HepG2 (cell line): ENCODE measurements at regions not wholly inside any gene's neighbourhood (a gene's known extent, or its start where the extent isn't known, plus 50 kb on each side); places are given as distances from the start of the nearest gene placed in this dataset.

Experiments used
- ATAC-seq: fragments of 200-7000 bp; cut with Tn5 transposase; 3 replicates; pipeline ENCODE4 v1.9.1; 2020; ENCODE audit warnings: mild to moderate bottlenecking, moderate library complexity
- BruUV-seq: library from RNA; stranded (reverse); fragments of 400-500 nt; replicated peaks from 2 replicates; lab custom pipeline; 2021; lab: Mats Ljungman, UMichigan
- CTCF ChIA-PET: fragments of 300-600 bp; formaldehyde crosslinking; extraction: SDS; loops from one replicate; lab custom pipeline; 2021; ENCODE audit warnings: low total read pairs, inconsistent platforms, low intra/inter-chr PET ratio; lab: Yijun Ruan, JAX
- POLR2A ChIA-PET: fragments of 350-600 bp; sonication (Branson Sonifier 250); formaldehyde crosslinking; loops from one replicate; lab custom pipeline; 2020; ENCODE audit warnings: antibody characterized with exemption, inconsistent platforms; lab: Yijun Ruan, JAX
- DNase-seq: peaks from one replicate; pipeline ENCODE4 v3.0.0-alpha.2; 2015; ENCODE audit warnings: low spot score
- FAIRE-seq: peaks from 3 replicates; lab custom pipeline; 2011; peaks lifted over from hg19 to GRCh38; lab: Jason Lieb, UNC
- H2AFZ ChIP-seq: one replicate; pipeline ENCODE4 v1.6.1; 2011; ENCODE audit warnings: low read length, inconsistent platforms
- H3K27ac ChIP-seq: fragments of 300-600 bp; 3 replicates; pipeline ENCODE4 v1.8.0; 2011; ENCODE audit warnings: mixed run types, mild to moderate bottlenecking, mixed read lengths, low read length, inconsistent platforms; ENCODE audit not compliant: insufficient read depth; ENCODE audit errors: extremely low read length
- H3K27me3 ChIP-seq, 2 experiments: fragments of 200-600 bp in 1 of 2; 2 replicates in 1 of 2; 3 replicates in 1 of 2; pipeline versions ENCODE4 v1.6.0 to v1.8.0; 2011; ENCODE audit warnings: low read length in 2 of 2, mild to moderate bottlenecking in 2 of 2, moderate library complexity in 2 of 2, inconsistent platforms in 1 of 2; ENCODE audit not compliant: insufficient read depth in 2 of 2, control insufficient read depth in 1 of 2
- H3K36me3 ChIP-seq, 2 experiments: fragments of 200-600 bp in 1 of 2; replicated peaks in 1 of 2; 2 replicates in 1 of 2; 3 replicates in 1 of 2; pipeline versions ENCODE4 v1.5.1 to v1.8.0; 2011; ENCODE audit warnings: low read length in 2 of 2, inconsistent platforms in 1 of 2; ENCODE audit not compliant: insufficient read depth in 2 of 2, control insufficient read depth in 1 of 2
- H3K4me1 ChIP-seq: 2 replicates; pipeline ENCODE4 v1.5.1; 2012; ENCODE audit warnings: low read length, inconsistent platforms; ENCODE audit not compliant: insufficient read depth
- H3K4me2 ChIP-seq: 2 replicates; pipeline ENCODE4 v1.6.0; 2011; ENCODE audit warnings: low read depth, low read length, inconsistent platforms
- H3K4me3 ChIP-seq, 3 experiments: fragments of 200-600 bp in 1 of 3; sonication (generic), shearing (Covaris generic) in 1 of 3; replicated peaks in 1 of 3; 2 replicates each; pipeline ENCODE4 v1.5.1; 2011 to 2016; ENCODE audit warnings: low read length in 3 of 3, inconsistent platforms in 2 of 3, low read depth in 2 of 3, mild to moderate bottlenecking in 2 of 3, control low read depth in 1 of 3, mixed read lengths in 1 of 3; ENCODE audit not compliant: insufficient read depth in 1 of 3
- H3K79me2 ChIP-seq: one replicate; pipeline ENCODE4 v1.6.1; 2011; ENCODE audit warnings: low read length, inconsistent platforms; ENCODE audit not compliant: insufficient read depth
- H3K9ac ChIP-seq: 2 replicates; pipeline ENCODE4 v1.6.0; 2011; ENCODE audit warnings: mild to moderate bottlenecking, low read depth, low read length, inconsistent platforms; ENCODE audit not compliant: insufficient read depth
- H3K9me3 ChIP-seq: 2 replicates; pipeline ENCODE4 v1.5.1; 2012; ENCODE audit warnings: mild to moderate bottlenecking, low read length
- H4K20me1 ChIP-seq: 2 replicates; pipeline ENCODE4 v1.6.0; 2011; ENCODE audit warnings: inconsistent platforms, mild to moderate bottlenecking, low read length, moderate library complexity; ENCODE audit not compliant: insufficient read depth
- HDAC1 ChIP-seq: sonication (generic); formaldehyde crosslinking; IDR thresholded peaks from 2 replicates; pipeline ENCODE4 v1.5.1; 2020; ENCODE audit warnings: mild to moderate bottlenecking, missing genetic modification reagents
- HIC2 ChIP-seq: sonication (generic); formaldehyde crosslinking; IDR thresholded peaks from 2 replicates; pipeline ENCODE4 v1.9.0; 2022; ENCODE audit warnings: low read depth, missing genetic modification reagents
- MAX ChIP-seq: IDR thresholded peaks from 2 replicates; pipeline ENCODE4 v1.6.1; 2012; ENCODE audit warnings: inconsistent platforms
- NFAT5 ChIP-seq: sonication (generic); formaldehyde crosslinking; IDR thresholded peaks from 2 replicates; pipeline ENCODE4 v1.4.0; 2020; ENCODE audit warnings: missing genetic modification reagents
- ZBTB43 ChIP-seq: sonication (generic); formaldehyde crosslinking; conservative IDR thresholded peaks from 2 replicates; pipeline ENCODE4 v1.4.0; 2020; ENCODE audit warnings: missing genetic modification reagents
- ZNF224 ChIP-seq: sonication (generic); formaldehyde crosslinking; IDR thresholded peaks from 2 replicates; pipeline ENCODE4 v1.5.0; 2020; ENCODE audit warnings: mild to moderate bottlenecking, missing genetic modification reagents
- ZNF605 ChIP-seq: sonication (generic); formaldehyde crosslinking; IDR thresholded peaks from 2 replicates; pipeline ENCODE4 v1.8.0; 2022; ENCODE audit warnings: mild to moderate bottlenecking, missing genetic modification reagents
- ZNF609 ChIP-seq: sonication (generic); formaldehyde crosslinking; IDR thresholded peaks from 2 replicates; pipeline ENCODE4 v1.4.0; 2020; ENCODE audit warnings: mild to moderate bottlenecking, missing genetic modification reagents, borderline replicate concordance
- ZNF670 ChIP-seq: sonication (generic); formaldehyde crosslinking; IDR thresholded peaks from 2 replicates; pipeline ENCODE4 v1.8.0; 2022; ENCODE audit warnings: mild to moderate bottlenecking, missing genetic modification reagents, borderline replicate concordance
- ZNF773 ChIP-seq: sonication (generic); formaldehyde crosslinking; IDR thresholded peaks from 2 replicates; pipeline ENCODE4 v1.4.0; 2020; ENCODE audit warnings: missing genetic modification reagents, borderline replicate concordance
- whole genome bisulfite sequencing: methylation state at CpG from one replicate; pipeline ENCODE4 v1.1.6; 2017; ENCODE audit warnings: low lambda C conversion rate; 5-methylcytosine and 5-hydroxymethylcytosine counted together
- in situ Hi-C: cut with HindIII; loops from 2 replicates; pipeline ENCODE4 v1.10.0; 2017; ENCODE audit warnings: low pct_unique_long_range_greater_than_20kb; ENCODE audit not compliant: extremely low pct_ligation_motif_present
- intact Hi-C: fragments of 100-400 bp; cut with micrococcal nuclease; formaldehyde crosslinking; loops from one replicate; pipeline ENCODE4 v1.10.0; 2022; ENCODE audit not compliant: unreplicated experiment

GRCh38 chr13:40255551-40255950, 410.9 kb downstream of the FOXO1 start (continued):
- no peak for TF ChIP-seq NFAT5 (CRISPR knock-in tag)
- TF ChIP-seq HDAC1 (CRISPR knock-in tag): no peak
- TF ChIP-seq ZNF773: no peak
- TF ChIP-seq HIC2 (CRISPR knock-in tag): no peak
- TF ChIP-seq, all 625 proteins: peak for 0

GRCh38 chr13:40259899-40260298, 406.5 kb downstream of the FOXO1 start:
- Histone ChIP-seq H3K27ac (no peak overlapping the region), H3K36me3 (no peaks in the 10 kb centered on the region), H3K9ac (no peak overlapping the region), H3K4me3 (no peak overlapping the region), H4K20me1 (no peaks in the 10 kb centered on the region), H2AFZ (no peak overlapping the region), H3K4me1 (no peaks in the 10 kb centered on the region), H3K79me2 (no peaks in the 10 kb centered on the region), H3K9me3 (no peaks in the 10 kb centered on the region), H3K27me3 (peaks cover 0 to 1% of the 10 kb centered on the region in 2 experiments; a peak in 1 of 5 replicates), H3K4me2 (no peak overlapping the region)
- WGBS: 41% methylated on average over 1 of the region's 1 CpG
- ATAC-seq (no peak), FAIRE-seq (no peak), DNase-seq (no peak)
- BruUV-seq: no TSS peak
- CTCF ChIA-PET: no interaction called here
- intact Hi-C loops (no loop called here), in situ Hi-C loops (no loop called here)
- POLR2A ChIA-PET: no interaction called here
- no peak for TF ChIP-seq ZNF224
- no peak for TF ChIP-seq ZBTB43
- no peak for TF ChIP-seq MAX
- TF ChIP-seq ZNF670 (CRISPR knock-in tag): no peak
- TF ChIP-seq ZNF609: no peak
- no peak for TF ChIP-seq ZNF605 (CRISPR knock-in tag)
